ENCODE measurements at regions not wholly inside any gene's neighbourhood (a gene's known extent, or its start where the extent isn't known, plus 50 kb on each side); places are given as distances from the start of the nearest gene placed in this dataset.

- TF ChIP-seq CTCF (IDR thresholded peaks at IDR 0.05) = no peak
- no peak for TF ChIP-seq EZH2phosphoT487 (IDR thresholded peaks at IDR 0.05)
Measured at GRCh38 chr9:78831726-78832125, 534.8 kb downstream of the PSAT1 start.
